ENCODE measurements at regions not wholly inside any gene's neighbourhood (a gene's known extent, or its start where the extent isn't known, plus 50 kb on each side); places are given as distances from the start of the nearest gene placed in this dataset.
A peak's percentile ranks its signal among the peaks of the same experiment; 100 is the strongest.

DNA sequence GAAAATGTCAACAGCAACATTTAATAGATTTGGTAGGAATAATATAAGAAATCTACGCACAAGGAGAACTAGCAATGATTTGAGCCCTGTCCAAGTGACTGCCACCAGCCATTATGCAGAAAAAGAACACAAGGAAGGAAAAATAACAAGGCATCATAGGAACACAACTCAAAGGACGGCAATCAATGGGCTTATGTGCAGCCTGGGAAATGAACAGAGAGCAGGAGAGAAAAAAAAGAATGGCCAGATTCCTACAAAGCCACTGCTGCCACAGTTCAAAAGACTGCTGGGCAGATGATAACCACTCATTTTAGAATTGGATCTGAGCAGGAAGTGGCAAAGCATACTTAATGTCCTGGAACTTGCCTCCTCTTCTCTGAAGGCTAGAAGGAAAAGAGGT lies 274.3 kb upstream of the CAMK1G start:
- Histone ChIP-seq H2AFZ (no peak overlapping the region), H3K27ac (ENCODE audit: low read depth) (no peak overlapping the region), H3K27me3 (ENCODE audit: insufficient read depth) (no peaks in the 10 kb centered on the region), H3K36me3 (ENCODE audit: insufficient read depth) (no peaks in the 10 kb centered on the region), H3K9me2 (ENCODE audit: insufficient read depth) (peaks cover 8% of the 10 kb centered on the region), H3K79me2 (replicated peaks; ENCODE audit: insufficient read depth) (no peaks in the 10 kb centered on the region), H3K4me1 (ENCODE audit: insufficient read depth) (no peaks in the 10 kb centered on the region), H3F3A (replicated peaks; ENCODE audit: low read depth) (no peaks in the 10 kb centered on the region), H4K20me1 (replicated peaks; ENCODE audit: insufficient read depth) (no peaks in the 10 kb centered on the region), H3K4me3 (no peak overlapping the region), H3K4me2 (no peak overlapping the region)
- Mint-ChIP-seq H3K27me3 (ENCODE audit: insufficient read depth, low read depth, poor library complexity) (no peaks in the 10 kb centered on the region), H3K27ac (no peak overlapping the region), H3K4me3 (no peak overlapping the region), H3K4me1 (peaks cover 11% of the 10 kb centered on the region), H3K9me3 (no peaks in the 10 kb centered on the region), H3K36me3 (ENCODE audit: low read depth) (no peaks in the 10 kb centered on the region)
- TF ChIP-seq, protein P1, sequence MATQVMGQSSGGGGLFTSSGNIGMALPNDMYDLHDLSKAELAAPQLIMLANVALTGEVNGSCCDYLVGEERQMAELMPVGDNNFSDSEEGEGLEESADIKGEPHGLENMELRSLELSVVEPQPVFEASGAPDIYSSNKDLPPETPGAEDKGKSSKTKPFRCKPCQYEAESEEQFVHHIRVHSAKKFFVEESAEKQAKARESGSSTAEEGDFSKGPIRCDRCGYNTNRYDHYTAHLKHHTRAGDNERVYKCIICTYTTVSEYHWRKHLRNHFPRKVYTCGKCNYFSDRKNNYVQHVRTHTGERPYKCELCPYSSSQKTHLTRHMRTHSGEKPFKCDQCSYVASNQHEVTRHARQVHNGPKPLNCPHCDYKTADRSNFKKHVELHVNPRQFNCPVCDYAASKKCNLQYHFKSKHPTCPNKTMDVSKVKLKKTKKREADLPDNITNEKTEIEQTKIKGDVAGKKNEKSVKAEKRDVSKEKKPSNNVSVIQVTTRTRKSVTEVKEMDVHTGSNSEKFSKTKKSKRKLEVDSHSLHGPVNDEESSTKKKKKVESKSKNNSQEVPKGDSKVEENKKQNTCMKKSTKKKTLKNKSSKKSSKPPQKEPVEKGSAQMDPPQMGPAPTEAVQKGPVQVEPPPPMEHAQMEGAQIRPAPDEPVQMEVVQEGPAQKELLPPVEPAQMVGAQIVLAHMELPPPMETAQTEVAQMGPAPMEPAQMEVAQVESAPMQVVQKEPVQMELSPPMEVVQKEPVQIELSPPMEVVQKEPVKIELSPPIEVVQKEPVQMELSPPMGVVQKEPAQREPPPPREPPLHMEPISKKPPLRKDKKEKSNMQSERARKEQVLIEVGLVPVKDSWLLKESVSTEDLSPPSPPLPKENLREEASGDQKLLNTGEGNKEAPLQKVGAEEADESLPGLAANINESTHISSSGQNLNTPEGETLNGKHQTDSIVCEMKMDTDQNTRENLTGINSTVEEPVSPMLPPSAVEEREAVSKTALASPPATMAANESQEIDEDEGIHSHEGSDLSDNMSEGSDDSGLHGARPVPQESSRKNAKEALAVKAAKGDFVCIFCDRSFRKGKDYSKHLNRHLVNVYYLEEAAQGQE (IDR thresholded peaks at IDR 0.05; ENCODE audit: unreplicated experiment), result no peak
- TF ChIP-seq CREB1 (CRISPR knock-in tag; IDR thresholded peaks at IDR 0.05; ENCODE audit: low read depth), result no peak
- no peak for TF ChIP-seq EZH2 (IDR thresholded peaks at IDR 0.05; ENCODE audit: low read depth, unreplicated experiment)
- TF ChIP-seq, protein P2, sequence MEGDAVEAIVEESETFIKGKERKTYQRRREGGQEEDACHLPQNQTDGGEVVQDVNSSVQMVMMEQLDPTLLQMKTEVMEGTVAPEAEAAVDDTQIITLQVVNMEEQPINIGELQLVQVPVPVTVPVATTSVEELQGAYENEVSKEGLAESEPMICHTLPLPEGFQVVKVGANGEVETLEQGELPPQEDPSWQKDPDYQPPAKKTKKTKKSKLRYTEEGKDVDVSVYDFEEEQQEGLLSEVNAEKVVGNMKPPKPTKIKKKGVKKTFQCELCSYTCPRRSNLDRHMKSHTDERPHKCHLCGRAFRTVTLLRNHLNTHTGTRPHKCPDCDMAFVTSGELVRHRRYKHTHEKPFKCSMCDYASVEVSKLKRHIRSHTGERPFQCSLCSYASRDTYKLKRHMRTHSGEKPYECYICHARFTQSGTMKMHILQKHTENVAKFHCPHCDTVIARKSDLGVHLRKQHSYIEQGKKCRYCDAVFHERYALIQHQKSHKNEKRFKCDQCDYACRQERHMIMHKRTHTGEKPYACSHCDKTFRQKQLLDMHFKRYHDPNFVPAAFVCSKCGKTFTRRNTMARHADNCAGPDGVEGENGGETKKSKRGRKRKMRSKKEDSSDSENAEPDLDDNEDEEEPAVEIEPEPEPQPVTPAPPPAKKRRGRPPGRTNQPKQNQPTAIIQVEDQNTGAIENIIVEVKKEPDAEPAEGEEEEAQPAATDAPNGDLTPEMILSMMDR (conservative IDR thresholded peaks at IDR 0.05; ENCODE audit: low read depth in 2 of 2), result no peak
- ATAC-seq, result no peak
- no peak for DNase-seq (ENCODE audit: low spot score)

DNA sequence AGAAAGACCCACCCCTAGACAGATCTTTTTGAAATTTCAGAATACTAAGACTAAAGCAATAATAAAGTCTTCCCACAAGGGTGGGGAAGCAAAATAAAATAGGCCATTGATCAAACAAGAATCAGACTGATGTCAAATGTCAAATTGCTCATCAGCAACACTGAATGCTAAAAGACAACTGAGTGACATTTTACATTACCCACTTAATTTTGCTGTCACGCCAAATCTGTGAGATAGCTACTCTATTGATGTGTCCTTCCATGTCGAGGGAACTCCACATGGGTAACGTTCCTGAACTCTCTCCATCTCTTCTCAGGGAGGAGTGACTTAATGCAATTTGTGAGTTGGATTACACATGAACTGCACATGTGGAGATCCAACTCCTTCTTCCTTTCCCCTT lies 271.7 kb upstream of the CAMK1G start:
- 0 out of 2 replicates have a peak overlapping the region, but pooled peaks have one; percentile 2 for H2AFZ ChIP-seq
- Mint-ChIP-seq H3K4me1 (peaks cover 10% of the 10 kb centered on the region), H3K27me3 (ENCODE audit: insufficient read depth, low read depth, poor library complexity) (peaks cover 1% of the 10 kb centered on the region), H3K9me3 (no peaks in the 10 kb centered on the region), H3K27ac (no peak overlapping the region), H3K4me3 (no peak overlapping the region), H3K36me3 (ENCODE audit: low read depth) (no peaks in the 10 kb centered on the region)
- H3K4me1 ChIP-seq (ENCODE audit: insufficient read depth), result no peaks in the 10 kb centered on the region
- H3K36me3 ChIP-seq (ENCODE audit: insufficient read depth), result no peaks in the 10 kb centered on the region
- no peaks in the 10 kb centered on the region for H4K20me1 ChIP-seq (replicated peaks; ENCODE audit: insufficient read depth)
- no peak for DNase-seq (ENCODE audit: low spot score)
- no peak overlapping the region for H3K4me2 ChIP-seq
- peaks cover 17% of the 10 kb centered on the region for H3K9me2 ChIP-seq (ENCODE audit: insufficient read depth)
- H3F3A ChIP-seq (replicated peaks; ENCODE audit: low read depth), result no peaks in the 10 kb centered on the region
- no peaks in the 10 kb centered on the region for H3K79me2 ChIP-seq (replicated peaks; ENCODE audit: insufficient read depth)
- no peak overlapping the region for H3K27ac ChIP-seq (ENCODE audit: low read depth)
- no peak overlapping the region for H3K4me3 ChIP-seq
- ATAC-seq, result no peak
- H3K27me3 ChIP-seq (ENCODE audit: insufficient read depth), result no peaks in the 10 kb centered on the region
- no peak for TF ChIP-seq EZH2 (IDR thresholded peaks at IDR 0.05; ENCODE audit: low read depth, unreplicated experiment)
- TF ChIP-seq, protein P2 (conservative IDR thresholded peaks at IDR 0.05; ENCODE audit: low read depth in 2 of 2), result no peak
- TF ChIP-seq CREB1 (CRISPR knock-in tag; IDR thresholded peaks at IDR 0.05; ENCODE audit: low read depth), result no peak
- TF ChIP-seq, protein P3, sequence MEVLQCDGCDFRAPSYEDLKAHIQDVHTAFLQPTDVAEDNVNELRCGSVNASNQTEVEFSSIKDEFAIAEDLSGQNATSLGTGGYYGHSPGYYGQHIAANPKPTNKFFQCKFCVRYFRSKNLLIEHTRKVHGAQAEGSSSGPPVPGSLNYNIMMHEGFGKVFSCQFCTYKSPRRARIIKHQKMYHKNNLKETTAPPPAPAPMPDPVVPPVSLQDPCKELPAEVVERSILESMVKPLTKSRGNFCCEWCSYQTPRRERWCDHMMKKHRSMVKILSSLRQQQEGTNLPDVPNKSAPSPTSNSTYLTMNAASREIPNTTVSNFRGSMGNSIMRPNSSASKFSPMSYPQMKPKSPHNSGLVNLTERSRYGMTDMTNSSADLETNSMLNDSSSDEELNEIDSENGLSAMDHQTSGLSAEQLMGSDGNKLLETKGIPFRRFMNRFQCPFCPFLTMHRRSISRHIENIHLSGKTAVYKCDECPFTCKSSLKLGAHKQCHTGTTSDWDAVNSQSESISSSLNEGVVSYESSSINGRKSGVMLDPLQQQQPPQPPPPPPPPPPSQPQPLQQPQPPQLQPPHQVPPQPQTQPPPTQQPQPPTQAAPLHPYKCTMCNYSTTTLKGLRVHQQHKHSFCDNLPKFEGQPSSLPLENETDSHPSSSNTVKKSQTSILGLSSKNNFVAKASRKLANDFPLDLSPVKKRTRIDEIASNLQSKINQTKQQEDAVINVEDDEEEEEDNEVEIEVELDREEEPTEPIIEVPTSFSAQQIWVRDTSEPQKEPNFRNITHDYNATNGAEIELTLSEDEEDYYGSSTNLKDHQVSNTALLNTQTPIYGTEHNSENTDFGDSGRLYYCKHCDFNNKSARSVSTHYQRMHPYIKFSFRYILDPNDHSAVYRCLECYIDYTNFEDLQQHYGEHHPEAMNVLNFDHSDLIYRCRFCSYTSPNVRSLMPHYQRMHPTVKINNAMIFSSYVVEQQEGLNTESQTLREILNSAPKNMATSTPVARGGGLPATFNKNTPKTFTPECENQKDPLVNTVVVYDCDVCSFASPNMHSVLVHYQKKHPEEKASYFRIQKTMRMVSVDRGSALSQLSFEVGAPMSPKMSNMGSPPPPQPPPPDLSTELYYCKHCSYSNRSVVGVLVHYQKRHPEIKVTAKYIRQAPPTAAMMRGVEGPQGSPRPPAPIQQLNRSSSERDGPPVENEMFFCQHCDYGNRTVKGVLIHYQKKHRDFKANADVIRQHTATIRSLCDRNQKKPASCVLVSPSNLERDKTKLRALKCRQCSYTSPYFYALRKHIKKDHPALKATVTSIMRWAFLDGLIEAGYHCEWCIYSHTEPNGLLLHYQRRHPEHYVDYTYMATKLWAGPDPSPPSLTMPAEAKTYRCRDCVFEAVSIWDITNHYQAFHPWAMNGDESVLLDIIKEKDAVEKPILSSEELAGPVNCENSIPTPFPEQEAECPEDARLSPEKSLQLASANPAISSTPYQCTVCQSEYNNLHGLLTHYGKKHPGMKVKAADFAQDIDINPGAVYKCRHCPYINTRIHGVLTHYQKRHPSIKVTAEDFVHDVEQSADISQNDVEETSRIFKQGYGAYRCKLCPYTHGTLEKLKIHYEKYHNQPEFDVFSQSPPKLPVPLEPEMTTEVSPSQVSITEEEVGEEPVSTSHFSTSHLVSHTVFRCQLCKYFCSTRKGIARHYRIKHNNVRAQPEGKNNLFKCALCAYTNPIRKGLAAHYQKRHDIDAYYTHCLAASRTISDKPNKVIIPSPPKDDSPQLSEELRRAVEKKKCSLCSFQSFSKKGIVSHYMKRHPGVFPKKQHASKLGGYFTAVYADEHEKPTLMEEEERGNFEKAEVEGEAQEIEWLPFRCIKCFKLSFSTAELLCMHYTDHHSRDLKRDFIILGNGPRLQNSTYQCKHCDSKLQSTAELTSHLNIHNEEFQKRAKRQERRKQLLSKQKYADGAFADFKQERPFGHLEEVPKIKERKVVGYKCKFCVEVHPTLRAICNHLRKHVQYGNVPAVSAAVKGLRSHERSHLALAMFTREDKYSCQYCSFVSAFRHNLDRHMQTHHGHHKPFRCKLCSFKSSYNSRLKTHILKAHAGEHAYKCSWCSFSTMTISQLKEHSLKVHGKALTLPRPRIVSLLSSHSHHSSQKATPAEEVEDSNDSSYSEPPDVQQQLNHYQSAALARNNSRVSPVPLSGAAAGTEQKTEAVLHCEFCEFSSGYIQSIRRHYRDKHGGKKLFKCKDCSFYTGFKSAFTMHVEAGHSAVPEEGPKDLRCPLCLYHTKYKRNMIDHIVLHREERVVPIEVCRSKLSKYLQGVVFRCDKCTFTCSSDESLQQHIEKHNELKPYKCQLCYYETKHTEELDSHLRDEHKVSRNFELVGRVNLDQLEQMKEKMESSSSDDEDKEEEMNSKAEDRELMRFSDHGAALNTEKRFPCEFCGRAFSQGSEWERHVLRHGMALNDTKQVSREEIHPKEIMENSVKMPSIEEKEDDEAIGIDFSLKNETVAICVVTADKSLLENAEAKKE (CRISPR knock-in tag; IDR thresholded peaks at IDR 0.05), result no peak

Measured in GM23338 (cell line).